ENCODE measurements at regions not wholly inside any gene's neighbourhood (a gene's known extent, or its start where the extent isn't known, plus 50 kb on each side); places are given as distances from the start of the nearest gene placed in this dataset.

DNA sequence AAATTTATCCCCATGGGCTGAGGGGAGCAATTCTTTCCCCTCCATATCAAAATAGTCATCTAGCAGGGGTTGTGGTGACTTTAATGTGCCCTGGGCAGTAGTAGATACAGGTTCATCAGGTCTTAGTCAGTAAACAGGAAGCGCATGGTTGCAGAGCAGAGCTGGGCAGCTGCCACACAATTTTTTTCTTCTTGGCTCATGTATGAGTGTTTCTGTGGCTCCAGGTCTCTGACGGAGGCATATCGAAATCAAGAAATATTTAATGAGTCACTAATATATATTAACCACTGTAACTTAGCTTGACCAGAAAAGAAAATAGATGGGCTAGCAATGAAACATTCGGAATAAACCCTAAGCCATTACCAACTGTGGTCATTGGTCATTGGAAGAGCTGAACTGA lies 68.4 kb upstream of the UBL3 start:
- TF ChIP-seq POLR2A (IDR thresholded peaks at IDR 0.05), result no peak
- TF ChIP-seq, protein P1, sequence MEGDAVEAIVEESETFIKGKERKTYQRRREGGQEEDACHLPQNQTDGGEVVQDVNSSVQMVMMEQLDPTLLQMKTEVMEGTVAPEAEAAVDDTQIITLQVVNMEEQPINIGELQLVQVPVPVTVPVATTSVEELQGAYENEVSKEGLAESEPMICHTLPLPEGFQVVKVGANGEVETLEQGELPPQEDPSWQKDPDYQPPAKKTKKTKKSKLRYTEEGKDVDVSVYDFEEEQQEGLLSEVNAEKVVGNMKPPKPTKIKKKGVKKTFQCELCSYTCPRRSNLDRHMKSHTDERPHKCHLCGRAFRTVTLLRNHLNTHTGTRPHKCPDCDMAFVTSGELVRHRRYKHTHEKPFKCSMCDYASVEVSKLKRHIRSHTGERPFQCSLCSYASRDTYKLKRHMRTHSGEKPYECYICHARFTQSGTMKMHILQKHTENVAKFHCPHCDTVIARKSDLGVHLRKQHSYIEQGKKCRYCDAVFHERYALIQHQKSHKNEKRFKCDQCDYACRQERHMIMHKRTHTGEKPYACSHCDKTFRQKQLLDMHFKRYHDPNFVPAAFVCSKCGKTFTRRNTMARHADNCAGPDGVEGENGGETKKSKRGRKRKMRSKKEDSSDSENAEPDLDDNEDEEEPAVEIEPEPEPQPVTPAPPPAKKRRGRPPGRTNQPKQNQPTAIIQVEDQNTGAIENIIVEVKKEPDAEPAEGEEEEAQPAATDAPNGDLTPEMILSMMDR (IDR thresholded peaks at IDR 0.05), result no peak
